Chondrocyte (in vitro differentiated cells): ENCODE measurements at regions not wholly inside any gene's neighbourhood (a gene's known extent, or its start where the extent isn't known, plus 50 kb on each side); places are given as distances from the start of the nearest gene placed in this dataset.

ENCODE experiments used
- DNase-seq: peaks from one replicate; pipeline ENCODE4 v3.0.0; 2021; ENCODE audit warnings: mixed read lengths, low spot score
- H3K27ac Mint-ChIP-seq: one replicate; pipeline ENCODE4 v1.8.0; 2021; ENCODE audit warnings: mild to moderate bottlenecking, moderate library complexity, mixed read lengths; ENCODE audit not compliant: unreplicated experiment
- H3K27me3 Mint-ChIP-seq: 2 replicates; pipeline ENCODE4 v1.8.0; 2021; ENCODE audit warnings: low read depth, mixed read lengths
- H3K36me3 Mint-ChIP-seq: 2 replicates; pipeline ENCODE4 v1.8.0; 2021; ENCODE audit warnings: low read depth, mixed read lengths
- H3K4me1 Mint-ChIP-seq: 2 replicates; pipeline ENCODE4 v1.8.0; 2021; ENCODE audit warnings: low read depth, mild to moderate bottlenecking, mixed read lengths
- H3K4me3 Mint-ChIP-seq: one replicate; pipeline ENCODE4 v1.8.0; 2021; ENCODE audit warnings: mild to moderate bottlenecking, moderate library complexity, mixed read lengths; ENCODE audit not compliant: unreplicated experiment
- H3K9me3 Mint-ChIP-seq: 2 replicates; pipeline ENCODE4 v1.8.0; 2021; ENCODE audit warnings: low read depth, mixed read lengths
- TF ChIP-seq, protein P1 (sequence below): fragments of 200-600 bp; sonication (generic); IDR thresholded peaks from 2 replicates; pipeline ENCODE4 v1.5.0; 2021; ENCODE audit warnings: antibody characterized with exemption, mild to moderate bottlenecking, moderate library complexity

DNA sequence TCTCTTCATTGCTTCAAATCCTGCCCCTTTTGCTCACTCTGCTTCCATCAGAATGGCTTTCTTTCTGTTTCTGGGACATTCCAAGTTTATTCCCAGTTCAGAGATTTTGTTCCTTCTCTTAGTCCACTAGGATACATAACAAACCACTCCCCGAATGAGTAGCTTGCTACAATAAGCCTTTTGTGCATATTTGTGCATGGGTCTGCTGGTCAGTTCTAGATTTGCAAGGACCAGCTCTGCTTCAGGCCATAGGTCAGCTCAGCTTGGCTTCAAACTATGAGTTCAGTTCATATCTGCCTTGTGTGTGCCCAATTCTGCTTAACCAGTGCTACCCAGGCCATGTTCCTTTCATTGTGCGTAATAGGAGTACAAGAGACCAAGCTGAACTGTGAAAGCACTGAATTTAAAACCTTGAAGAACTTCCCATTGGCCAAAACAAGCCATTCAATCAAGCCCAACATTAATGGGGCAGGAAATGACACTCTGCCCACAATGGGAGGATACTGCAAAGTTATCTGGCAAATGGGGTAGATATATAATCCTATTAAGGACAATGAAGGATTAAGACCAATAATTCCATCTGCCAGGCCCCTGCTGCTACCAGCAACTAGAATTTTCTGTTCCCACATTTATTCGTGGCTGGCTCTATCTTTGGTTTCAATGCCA is 328.8 kb downstream of the PRELID2 start:
- H3K9me3 Mint-ChIP-seq: no peaks in the 10 kb centered on the region
- no peaks in the 10 kb centered on the region for H3K36me3 Mint-ChIP-seq
- H3K4me3 Mint-ChIP-seq: no peak overlapping the region
- H3K27me3 Mint-ChIP-seq: no peaks in the 10 kb centered on the region
- TF ChIP-seq, protein P1, sequence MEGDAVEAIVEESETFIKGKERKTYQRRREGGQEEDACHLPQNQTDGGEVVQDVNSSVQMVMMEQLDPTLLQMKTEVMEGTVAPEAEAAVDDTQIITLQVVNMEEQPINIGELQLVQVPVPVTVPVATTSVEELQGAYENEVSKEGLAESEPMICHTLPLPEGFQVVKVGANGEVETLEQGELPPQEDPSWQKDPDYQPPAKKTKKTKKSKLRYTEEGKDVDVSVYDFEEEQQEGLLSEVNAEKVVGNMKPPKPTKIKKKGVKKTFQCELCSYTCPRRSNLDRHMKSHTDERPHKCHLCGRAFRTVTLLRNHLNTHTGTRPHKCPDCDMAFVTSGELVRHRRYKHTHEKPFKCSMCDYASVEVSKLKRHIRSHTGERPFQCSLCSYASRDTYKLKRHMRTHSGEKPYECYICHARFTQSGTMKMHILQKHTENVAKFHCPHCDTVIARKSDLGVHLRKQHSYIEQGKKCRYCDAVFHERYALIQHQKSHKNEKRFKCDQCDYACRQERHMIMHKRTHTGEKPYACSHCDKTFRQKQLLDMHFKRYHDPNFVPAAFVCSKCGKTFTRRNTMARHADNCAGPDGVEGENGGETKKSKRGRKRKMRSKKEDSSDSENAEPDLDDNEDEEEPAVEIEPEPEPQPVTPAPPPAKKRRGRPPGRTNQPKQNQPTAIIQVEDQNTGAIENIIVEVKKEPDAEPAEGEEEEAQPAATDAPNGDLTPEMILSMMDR: no peak
- DNase-seq: no peak
- no peak overlapping the region for H3K27ac Mint-ChIP-seq
- H3K4me1 Mint-ChIP-seq: no peaks in the 10 kb centered on the region

DNA sequence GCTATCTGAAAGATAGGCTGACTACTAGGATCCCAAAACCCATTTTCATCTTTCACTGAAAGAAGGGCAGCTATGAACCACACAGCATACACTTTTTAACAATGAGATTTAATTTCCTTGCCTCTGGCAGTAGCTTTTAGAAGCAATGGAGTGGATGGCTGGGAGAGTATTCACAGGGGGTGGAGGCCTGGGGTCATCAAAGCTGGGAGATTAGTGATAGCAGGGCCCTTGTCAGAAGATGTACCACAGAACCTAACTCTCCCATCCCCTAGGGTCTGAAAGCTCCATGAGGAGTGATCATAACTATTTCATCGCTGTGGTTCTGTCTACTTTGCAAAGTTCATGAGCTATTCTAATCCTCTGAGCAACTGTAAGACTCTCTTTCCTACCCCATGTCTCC is 332.2 kb downstream of the PRELID2 start:
- no peaks in the 10 kb centered on the region for H3K9me3 Mint-ChIP-seq
- no peaks in the 10 kb centered on the region for H3K27me3 Mint-ChIP-seq
- peaks cover 11% of the 10 kb centered on the region for H3K4me1 Mint-ChIP-seq
- H3K27ac Mint-ChIP-seq: no peak overlapping the region
- TF ChIP-seq, protein P1: no peak
- no peak for DNase-seq
- no peaks in the 10 kb centered on the region for H3K36me3 Mint-ChIP-seq
- H3K4me3 Mint-ChIP-seq: no peak overlapping the region

DNA sequence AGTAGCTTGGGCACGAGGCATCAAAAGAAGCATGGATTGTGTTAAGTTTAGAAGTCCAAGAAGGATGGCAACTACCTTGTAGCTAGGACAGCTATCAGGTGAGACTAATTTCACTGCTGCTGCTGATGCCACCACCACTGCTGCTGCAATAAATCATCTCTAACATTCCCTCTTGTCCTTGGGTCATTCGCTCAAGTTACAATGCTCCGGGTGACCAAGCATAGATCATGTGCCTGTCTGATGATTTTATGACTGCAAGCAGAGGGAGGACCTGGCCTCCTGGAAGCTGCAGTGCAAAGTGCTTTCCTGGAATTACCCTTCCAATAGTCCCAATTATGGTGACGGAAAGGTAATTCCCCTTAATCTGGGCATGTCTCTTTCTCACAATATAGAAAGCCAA is 334.4 kb downstream of the PRELID2 start:
- H3K4me3 Mint-ChIP-seq: no peak overlapping the region
- no peak overlapping the region for H3K27ac Mint-ChIP-seq
- no peak for DNase-seq
- H3K9me3 Mint-ChIP-seq: no peaks in the 10 kb centered on the region
- H3K27me3 Mint-ChIP-seq: no peaks in the 10 kb centered on the region
- peaks cover 21% of the 10 kb centered on the region for H3K4me1 Mint-ChIP-seq
- TF ChIP-seq, protein P1: no peak
- H3K36me3 Mint-ChIP-seq: no peaks in the 10 kb centered on the region

DNA sequence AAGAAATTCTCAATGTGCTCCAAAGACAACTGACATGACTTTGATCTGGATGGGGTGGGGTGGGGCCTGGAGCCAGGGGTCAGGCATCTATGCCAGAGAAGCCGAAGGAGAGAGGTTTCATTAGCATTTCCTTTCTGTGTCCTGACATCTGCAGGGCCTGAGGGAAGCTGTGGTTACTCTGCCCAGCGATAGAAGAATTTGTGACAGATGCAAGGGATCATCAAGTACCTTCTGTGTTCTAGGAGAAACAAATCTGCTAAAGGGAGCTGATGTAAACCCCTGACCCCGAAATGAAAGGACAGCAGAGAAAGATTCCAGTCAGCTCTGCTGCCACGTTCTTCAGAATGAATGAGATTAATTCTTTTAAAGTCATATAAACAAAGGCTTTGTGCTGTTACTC is 335.7 kb downstream of the PRELID2 start:
- Mint-ChIP-seq H3K27ac (no peak overlapping the region), H3K9me3 (no peaks in the 10 kb centered on the region), H3K27me3 (no peaks in the 10 kb centered on the region), H3K4me3 (no peak overlapping the region), H3K36me3 (no peaks in the 10 kb centered on the region), H3K4me1 (peaks cover 31% of the 10 kb centered on the region)
- no peak for DNase-seq
- TF ChIP-seq, protein P1: no peak

DNA sequence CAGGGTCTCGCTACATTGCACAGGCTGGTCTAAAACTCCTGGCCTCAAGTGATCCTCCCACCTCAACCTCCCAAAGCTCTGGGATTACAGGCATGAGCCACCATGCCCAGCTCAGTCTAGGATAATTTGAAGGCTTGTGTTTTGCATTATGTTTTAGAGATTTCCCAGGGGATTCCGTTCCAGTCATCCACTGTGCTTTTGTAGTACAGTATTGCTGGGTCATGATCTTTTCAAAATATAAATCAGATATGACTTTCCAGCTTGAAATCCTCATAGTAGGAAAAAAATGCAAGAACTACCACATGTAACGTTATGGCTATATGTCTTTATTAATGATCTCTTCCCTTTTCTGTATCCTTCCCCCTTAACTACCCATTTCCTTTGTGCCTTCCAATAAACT is 338.1 kb downstream of the PRELID2 start:
- H3K4me1 Mint-ChIP-seq: peaks cover 31% of the 10 kb centered on the region
- DNase-seq: no peak
- no peaks in the 10 kb centered on the region for H3K27me3 Mint-ChIP-seq
- TF ChIP-seq, protein P1: no peak
- no peaks in the 10 kb centered on the region for H3K36me3 Mint-ChIP-seq
- H3K4me3 Mint-ChIP-seq: no peak overlapping the region
- H3K27ac Mint-ChIP-seq: no peak overlapping the region
- H3K9me3 Mint-ChIP-seq: no peaks in the 10 kb centered on the region
